ENCODE measurements at regions not wholly inside any gene's neighbourhood (a gene's known extent, or its start where the extent isn't known, plus 50 kb on each side); places are given as distances from the start of the nearest gene placed in this dataset.
"Not testable (repeated sequence)": the region's sequence is repeated elsewhere in the genome, so short reads cannot be mapped to it uniquely, and the experiment has no call there.

DNA sequence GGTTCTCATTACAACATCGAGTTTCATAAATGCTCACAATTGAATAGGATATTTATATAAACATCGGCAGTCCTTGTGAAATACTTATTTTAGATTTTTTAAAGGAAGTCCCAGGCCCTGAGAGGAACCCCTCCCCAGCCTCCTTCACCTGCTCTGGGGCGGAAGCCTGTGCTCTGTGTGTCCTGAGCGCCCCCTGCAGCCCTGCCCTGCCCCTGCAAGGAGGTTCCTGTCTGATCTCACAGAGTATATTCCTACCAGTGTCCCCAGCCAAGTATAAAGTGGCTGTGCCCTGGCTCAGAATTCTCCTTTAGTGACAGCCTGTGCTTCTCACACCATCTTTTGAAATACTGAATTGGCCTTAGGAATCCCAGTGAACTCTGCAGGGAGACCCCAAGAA is 659.5 kb downstream of the TMEM121 start:
- FAIRE-seq (no peak), DNase-seq (ENCODE audit: insufficient read length) (no peak)
- TF ChIP-seq TAF1 (IDR thresholded peaks at IDR 0.05; ENCODE audit: borderline replicate concordance, low read depth, low read length) (no peak), POLR2A (IDR thresholded peaks at IDR 0.05; ENCODE audit: low read depth, low read length) (no peak), POLR2AphosphoS5 (IDR thresholded peaks at IDR 0.05; ENCODE audit: low read depth, low read length) (no peak)

DNA sequence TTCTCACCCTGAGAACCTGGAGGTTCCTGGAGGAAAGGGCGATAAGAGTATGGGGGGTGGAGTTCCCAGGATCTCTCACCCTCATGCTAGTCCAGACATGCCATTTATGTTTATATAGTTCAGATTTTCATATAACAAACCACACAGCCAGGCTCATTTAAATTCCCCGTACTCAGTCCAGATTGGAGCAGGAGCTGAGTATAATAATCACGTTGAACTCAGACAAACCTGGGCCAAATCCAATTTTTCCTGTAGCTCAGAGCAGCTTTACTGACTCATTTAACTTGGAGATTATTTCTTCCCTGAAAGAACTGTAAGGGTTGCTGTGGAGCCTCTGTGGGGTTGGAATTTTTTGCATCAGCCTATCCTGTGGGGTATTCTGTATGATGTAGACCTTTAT is 660.8 kb downstream of the TMEM121 start:
- DNase-seq (ENCODE audit: insufficient read length) (no peak), FAIRE-seq (no peak)
- TF ChIP-seq POLR2A (IDR thresholded peaks at IDR 0.05; ENCODE audit: low read depth, low read length) (no peak), POLR2AphosphoS5 (IDR thresholded peaks at IDR 0.05; ENCODE audit: low read depth, low read length) (no peak), TAF1 (IDR thresholded peaks at IDR 0.05; ENCODE audit: borderline replicate concordance, low read depth, low read length) (no peak)

DNA sequence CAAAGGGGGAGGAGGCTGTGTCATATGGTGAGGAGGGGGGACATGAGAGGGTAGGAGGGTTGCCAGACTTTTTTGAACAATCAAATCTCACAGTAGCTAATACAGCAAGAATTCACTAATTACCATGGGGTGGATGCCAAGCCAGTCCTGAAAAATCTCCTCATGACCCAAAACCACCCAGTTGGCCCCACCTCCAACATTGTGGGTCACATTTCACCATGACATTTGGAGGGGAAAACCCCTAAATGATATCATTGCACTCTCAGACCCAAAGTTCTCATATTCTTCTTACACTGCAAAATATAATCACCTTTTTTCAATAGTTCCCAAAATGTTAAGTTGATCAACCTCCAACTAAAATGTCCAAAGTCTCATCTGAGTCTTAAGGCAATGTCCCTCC is 666.3 kb downstream of the TMEM121 start:
- DNase-seq (ENCODE audit: insufficient read length); FAIRE-seq: not testable (repeated sequence)

DNA sequence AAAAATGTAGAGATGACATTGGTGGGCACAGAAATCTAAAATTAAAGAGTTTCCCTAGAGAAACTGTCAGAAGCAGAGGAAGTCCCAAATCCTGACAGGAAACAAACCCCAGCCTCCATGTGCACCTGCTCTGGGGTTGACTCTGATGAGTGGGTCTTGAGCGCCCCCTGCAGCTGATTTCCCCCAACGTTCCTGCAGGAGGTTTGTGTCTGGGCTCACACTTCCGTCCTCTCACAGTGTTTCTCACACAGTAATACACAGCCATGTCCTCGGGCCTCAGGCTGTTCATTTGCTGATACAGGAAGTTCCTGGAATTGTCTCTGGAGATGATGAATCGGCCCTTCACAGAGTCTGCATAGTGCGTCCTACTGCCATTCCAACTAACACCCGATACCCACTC is 670.1 kb downstream of the TMEM121 start:
- not testable (repeated sequence) for FAIRE-seq; DNase-seq (ENCODE audit: insufficient read length)

DNA sequence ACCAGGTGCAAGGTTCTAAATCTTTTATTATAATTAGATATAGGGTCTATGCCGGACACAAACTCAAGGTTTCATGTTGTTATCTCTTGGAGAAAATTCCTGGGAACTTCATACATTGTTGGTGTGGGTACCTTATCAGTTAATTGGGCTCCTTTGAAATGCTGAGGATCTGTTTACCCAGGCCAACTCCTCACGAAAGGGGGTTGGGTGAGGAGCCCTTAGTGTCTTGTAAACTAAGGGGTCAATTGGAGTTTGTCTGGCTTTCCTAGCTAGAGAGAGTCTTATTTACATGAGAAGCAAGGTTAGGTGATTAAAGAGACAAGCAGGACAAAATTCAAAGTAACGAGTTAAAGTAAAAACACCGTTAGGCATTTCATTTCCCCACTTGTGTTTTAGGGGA is 670.9 kb downstream of the TMEM121 start:
- FAIRE-seq; DNase-seq (ENCODE audit: insufficient read length): not testable (repeated sequence)

DNA sequence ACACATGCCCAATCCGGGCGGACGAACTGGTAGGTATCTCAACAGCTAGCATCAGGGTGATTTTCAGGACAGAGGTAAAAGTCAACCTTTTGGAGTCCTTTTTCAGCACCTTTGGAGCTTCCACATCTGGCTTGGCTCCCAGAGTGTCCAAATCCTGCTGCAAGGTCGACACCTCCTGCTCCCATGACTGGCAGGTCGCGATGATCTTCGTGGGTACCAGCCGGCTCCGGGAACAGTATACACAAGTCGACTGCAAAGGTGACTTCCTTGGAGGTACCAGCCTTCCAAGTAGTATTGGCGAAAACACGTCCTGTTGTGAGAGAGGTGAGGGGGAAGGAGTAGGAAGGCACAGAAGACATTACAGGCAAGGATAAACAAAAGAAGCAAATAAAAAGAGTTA is 672.7 kb downstream of the TMEM121 start:
- no peak for TF ChIP-seq POLR2A (IDR thresholded peaks at IDR 0.05; ENCODE audit: low read depth, low read length)
- TF ChIP-seq TAF1 (IDR thresholded peaks at IDR 0.05; ENCODE audit: borderline replicate concordance, low read depth, low read length) = no peak
- no peak for TF ChIP-seq POLR2AphosphoS5 (IDR thresholded peaks at IDR 0.05; ENCODE audit: low read depth, low read length)
- DNase-seq (ENCODE audit: insufficient read length) (no peak), FAIRE-seq (no peak)

DNA sequence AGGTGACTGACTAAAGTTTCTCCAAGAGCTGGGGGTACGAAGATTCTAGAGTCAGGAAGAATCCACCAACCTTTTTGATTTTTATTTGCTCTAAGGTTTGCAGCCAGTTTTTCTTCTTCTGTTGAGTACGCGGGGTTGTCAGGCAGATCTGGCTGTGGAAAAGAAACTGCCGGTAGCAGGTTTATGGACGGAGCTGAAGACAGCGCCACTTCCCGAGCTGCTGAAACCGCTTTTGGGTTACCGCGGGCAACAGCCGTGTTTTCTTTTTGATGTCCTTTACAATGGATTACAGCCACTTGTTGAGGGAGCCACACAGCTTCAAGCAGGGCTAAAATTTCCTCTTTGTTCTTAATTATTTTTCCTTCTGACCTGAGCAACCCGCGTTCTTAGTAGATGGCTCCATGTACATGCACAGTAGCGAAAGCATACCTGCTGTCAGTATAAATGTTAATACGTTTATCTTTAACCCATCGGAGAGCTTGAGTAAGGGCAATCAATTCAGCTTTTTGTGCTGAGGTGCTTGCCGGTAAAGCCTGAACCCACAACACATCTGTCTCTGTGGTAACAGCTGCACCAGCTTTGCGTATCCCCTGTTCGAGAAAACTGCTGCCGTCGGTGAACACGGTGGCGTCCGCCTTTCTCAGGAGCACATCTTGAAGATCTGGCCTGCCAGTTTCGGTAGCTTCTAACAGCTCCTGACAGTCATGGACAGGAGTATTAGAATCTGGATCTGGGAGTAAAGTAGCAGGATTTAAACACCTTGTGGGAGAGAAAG is 674.3 kb downstream of the TMEM121 start:
- DNase-seq (ENCODE audit: insufficient read length) = no peak
- no peak for TF ChIP-seq TAF1 (IDR thresholded peaks at IDR 0.05; ENCODE audit: borderline replicate concordance, low read depth, low read length)
- TF ChIP-seq POLR2A (IDR thresholded peaks at IDR 0.05; ENCODE audit: low read depth, low read length) = no peak
- TF ChIP-seq POLR2AphosphoS5 (IDR thresholded peaks at IDR 0.05; ENCODE audit: low read depth, low read length) = no peak
- FAIRE-seq = no peak

DNA sequence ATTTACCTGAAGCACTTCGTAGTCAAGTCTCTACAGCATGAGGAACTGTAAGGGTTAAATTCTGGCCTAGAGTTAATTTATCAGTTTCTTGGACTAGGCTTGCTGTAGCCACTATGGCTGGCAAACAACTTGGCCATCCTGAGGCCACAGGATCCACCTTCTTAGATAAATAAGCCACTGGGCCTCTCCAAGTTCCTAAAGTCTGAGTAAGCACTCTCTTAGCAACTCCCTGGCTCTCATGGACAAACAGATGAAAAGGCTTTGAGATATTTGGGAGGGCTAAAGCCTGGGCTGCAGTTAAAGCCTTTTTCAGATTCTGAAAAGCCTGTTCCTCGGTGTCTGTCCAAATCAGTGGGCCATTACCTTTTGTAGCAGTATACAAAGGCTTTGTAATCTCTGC is 675.0 kb downstream of the TMEM121 start:
- TF ChIP-seq TAF1 (IDR thresholded peaks at IDR 0.05; ENCODE audit: borderline replicate concordance, low read depth, low read length) (no peak), POLR2A (IDR thresholded peaks at IDR 0.05; ENCODE audit: low read depth, low read length) (no peak), POLR2AphosphoS5 (IDR thresholded peaks at IDR 0.05; ENCODE audit: low read depth, low read length) (no peak)
- FAIRE-seq = no peak
- no peak for DNase-seq (ENCODE audit: insufficient read length)

DNA sequence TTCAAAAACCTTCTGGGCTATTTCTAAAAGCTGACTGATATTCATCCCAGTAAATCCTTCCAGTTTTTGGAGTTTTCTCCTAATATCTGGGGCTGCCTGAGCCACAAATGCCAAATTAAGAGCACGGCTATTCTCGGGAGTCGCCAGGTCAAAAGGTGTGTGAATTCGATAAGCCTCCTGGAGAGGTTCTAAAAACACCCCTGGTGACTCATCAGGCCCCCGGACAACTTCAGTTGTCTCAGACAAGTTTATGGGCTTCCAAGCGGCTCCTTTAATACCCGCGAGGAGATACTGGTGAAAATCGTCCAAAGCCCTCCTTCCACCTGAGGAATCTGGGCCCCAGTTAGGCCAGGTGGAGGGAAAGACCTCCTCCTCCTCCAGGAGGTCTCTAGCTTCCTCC is 677.1 kb downstream of the TMEM121 start:
- no peak for TF ChIP-seq TAF1 (IDR thresholded peaks at IDR 0.05; ENCODE audit: borderline replicate concordance, low read depth, low read length)
- no peak for TF ChIP-seq POLR2AphosphoS5 (IDR thresholded peaks at IDR 0.05; ENCODE audit: low read depth, low read length)
- TF ChIP-seq POLR2A (IDR thresholded peaks at IDR 0.05; ENCODE audit: low read depth, low read length) = no peak
- DNase-seq (ENCODE audit: insufficient read length) (no peak), FAIRE-seq (no peak)

DNA sequence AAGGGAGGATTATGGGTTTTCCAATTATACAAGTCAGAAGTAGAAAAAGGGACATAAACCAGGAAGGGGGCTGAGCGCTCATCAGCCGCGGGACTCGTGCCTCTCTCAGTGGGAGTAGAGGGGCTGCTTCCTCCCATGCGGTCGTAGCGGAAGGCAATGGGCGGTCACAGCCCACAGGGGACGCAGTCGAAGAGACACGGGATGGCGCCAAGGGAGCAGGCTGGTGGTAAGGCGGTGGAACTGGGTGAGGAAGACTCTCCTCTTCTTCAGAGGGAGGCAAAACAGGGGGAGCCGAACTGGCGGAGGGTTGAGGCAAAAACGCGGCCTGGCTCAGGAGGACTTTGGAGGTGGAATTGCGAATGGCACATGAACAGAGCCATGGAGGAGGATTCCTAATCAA is 677.7 kb downstream of the TMEM121 start:
- TF ChIP-seq POLR2A (IDR thresholded peaks at IDR 0.05; ENCODE audit: low read depth, low read length) (no peak), TAF1 (IDR thresholded peaks at IDR 0.05; ENCODE audit: borderline replicate concordance, low read depth, low read length) (no peak), POLR2AphosphoS5 (IDR thresholded peaks at IDR 0.05; ENCODE audit: low read depth, low read length) (no peak)
- FAIRE-seq (no peak), DNase-seq (ENCODE audit: insufficient read length) (no peak)

DNA sequence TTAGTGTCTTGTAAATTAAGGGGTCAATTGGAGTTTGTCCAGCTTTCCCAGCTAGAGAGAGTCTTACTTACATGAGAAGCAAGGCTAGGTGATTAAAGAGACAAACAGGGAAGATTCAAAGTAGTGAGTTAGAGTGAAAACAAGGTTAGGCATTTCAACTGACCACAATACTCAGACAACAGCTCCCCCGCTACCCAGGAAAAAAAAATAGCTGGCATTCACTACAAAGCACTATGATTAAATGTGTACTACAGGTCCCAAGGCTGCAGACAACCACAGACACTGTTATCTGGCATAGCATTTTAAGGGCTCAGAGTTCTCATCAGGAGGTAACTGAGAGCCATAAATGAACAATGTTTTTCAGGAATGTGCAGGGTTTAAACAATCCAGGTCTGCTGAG is 680.9 kb downstream of the TMEM121 start:
- TF ChIP-seq POLR2AphosphoS5 (IDR thresholded peaks at IDR 0.05; ENCODE audit: low read depth, low read length) = no peak
- TF ChIP-seq TAF1 (IDR thresholded peaks at IDR 0.05; ENCODE audit: borderline replicate concordance, low read depth, low read length) = no peak
- TF ChIP-seq POLR2A (IDR thresholded peaks at IDR 0.05; ENCODE audit: low read depth, low read length) = no peak
- FAIRE-seq (no peak), DNase-seq (ENCODE audit: insufficient read length) (no peak)

DNA sequence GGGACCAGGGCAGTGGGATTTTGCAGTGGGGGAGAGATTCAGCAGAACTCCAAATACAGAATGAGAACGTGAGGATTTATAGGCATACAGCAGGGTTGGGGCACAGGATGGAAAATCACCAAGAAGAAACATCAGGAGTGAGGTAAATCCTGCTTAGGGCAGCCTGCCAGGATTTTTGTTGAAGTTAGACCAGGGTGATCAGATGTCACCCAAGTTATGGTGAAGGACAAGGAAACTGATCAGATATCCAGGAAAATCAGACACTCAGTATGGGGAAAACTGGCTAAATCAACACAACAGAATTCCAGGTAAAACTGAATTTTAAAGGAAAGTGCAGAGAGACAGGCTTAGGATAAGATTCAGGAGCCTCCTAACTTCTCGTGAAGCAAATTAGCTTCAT is 682.4 kb downstream of the TMEM121 start:
- TF ChIP-seq TAF1 (IDR thresholded peaks at IDR 0.05; ENCODE audit: borderline replicate concordance, low read depth, low read length) (no peak), POLR2AphosphoS5 (IDR thresholded peaks at IDR 0.05; ENCODE audit: low read depth, low read length) (no peak), POLR2A (IDR thresholded peaks at IDR 0.05; ENCODE audit: low read depth, low read length) (no peak)
- DNase-seq (ENCODE audit: insufficient read length) (no peak), FAIRE-seq (no peak)

DNA sequence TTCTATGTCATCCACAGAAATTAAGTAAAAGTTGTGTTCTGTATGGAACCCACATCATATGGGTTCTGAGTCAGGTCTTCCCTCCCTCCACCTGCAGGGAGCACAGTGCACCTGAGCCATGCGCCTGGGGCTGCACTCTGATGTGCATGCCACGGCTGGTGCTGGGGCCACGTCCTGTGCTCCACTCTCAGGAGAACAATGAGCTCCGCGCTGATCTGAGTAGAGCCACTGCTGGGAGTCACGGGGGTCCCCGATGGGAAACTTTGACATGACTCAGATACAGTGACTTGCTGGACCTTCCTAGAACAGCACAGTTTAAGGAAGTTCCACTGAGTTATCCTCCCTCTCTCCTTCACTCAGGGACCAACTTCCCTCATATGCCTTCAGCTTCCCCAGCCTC is 683.4 kb downstream of the TMEM121 start:
- no peak for DNase-seq (ENCODE audit: insufficient read length)
- FAIRE-seq = no peak
- TF ChIP-seq POLR2A (IDR thresholded peaks at IDR 0.05; ENCODE audit: low read depth, low read length) = no peak
- no peak for TF ChIP-seq TAF1 (IDR thresholded peaks at IDR 0.05; ENCODE audit: borderline replicate concordance, low read depth, low read length)
- TF ChIP-seq POLR2AphosphoS5 (IDR thresholded peaks at IDR 0.05; ENCODE audit: low read depth, low read length) = no peak
